Fibroblast of the aortic adventitia (primary cell): ENCODE measurements at regions not wholly inside any gene's neighbourhood (a gene's known extent, or its start where the extent isn't known, plus 50 kb on each side); places are given as distances from the start of the nearest gene placed in this dataset.
"Not testable (repeated sequence)": the region's sequence is repeated elsewhere in the genome, so short reads cannot be mapped to it uniquely, and the experiment has no call there.

Experiments
- DNase-seq: peaks from one replicate; pipeline ENCODE4 v3.0.0-alpha.2; 2010; ENCODE audit warnings: low read depth
- H3K4me3 ChIP-seq: 2 replicates; pipeline ENCODE4 v1.5.1; 2011; ENCODE audit warnings: low read depth, mild to moderate bottlenecking, control low read depth, low read length, moderate library complexity
- TF ChIP-seq, protein P1 (sequence below): IDR thresholded peaks from 2 replicates; pipeline ENCODE4 v1.5.1; 2011; ENCODE audit warnings: mild to moderate bottlenecking, low read length, control low read depth, inconsistent platforms; ENCODE audit not compliant: insufficient read depth

DNA sequence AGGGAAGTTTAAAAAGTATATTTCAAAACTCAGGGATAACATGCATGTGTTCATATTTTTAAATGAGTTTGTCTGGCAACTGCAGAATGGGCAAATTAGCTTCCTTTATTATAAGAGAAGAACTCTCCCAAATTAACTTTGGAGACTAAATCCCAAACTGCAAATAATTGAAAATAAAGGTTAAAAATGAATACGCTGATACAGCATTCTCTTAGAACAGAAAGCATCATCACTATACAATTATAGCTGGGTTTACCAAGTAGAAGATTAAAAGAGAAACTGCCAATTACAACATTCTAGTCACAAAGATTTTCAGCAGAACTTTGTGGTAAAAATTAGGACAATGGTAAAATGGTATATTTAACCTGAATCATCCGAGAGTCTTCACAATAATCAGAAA, 73.3 kb downstream of the OLFM4 start:
- H3K4me3 ChIP-seq: no peak overlapping the region
- DNase-seq: no peak
- TF ChIP-seq, protein P1, sequence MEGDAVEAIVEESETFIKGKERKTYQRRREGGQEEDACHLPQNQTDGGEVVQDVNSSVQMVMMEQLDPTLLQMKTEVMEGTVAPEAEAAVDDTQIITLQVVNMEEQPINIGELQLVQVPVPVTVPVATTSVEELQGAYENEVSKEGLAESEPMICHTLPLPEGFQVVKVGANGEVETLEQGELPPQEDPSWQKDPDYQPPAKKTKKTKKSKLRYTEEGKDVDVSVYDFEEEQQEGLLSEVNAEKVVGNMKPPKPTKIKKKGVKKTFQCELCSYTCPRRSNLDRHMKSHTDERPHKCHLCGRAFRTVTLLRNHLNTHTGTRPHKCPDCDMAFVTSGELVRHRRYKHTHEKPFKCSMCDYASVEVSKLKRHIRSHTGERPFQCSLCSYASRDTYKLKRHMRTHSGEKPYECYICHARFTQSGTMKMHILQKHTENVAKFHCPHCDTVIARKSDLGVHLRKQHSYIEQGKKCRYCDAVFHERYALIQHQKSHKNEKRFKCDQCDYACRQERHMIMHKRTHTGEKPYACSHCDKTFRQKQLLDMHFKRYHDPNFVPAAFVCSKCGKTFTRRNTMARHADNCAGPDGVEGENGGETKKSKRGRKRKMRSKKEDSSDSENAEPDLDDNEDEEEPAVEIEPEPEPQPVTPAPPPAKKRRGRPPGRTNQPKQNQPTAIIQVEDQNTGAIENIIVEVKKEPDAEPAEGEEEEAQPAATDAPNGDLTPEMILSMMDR: no peak

DNA sequence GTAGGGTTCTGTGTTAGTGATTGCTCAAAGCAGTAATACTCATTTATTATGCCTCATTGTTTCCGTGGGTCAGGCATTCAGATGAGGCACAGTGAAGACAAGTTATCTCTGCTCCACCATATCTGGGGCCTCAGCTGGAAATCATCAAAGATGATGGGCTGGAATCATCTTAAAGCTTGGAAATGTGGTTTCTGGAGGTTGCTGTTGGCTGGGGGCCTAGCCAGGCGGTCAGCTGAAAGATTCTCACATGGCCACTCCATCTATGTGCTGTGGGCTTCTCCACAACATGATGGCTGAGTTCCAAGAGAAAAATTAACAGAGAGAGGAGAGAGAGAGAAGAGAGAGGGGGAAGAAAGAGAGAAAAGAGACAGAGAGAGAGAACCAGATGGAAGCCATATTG, 75.5 kb downstream of the OLFM4 start:
- no peak overlapping the region for H3K4me3 ChIP-seq
- TF ChIP-seq, protein P1: no peak
- no peak for DNase-seq

DNA sequence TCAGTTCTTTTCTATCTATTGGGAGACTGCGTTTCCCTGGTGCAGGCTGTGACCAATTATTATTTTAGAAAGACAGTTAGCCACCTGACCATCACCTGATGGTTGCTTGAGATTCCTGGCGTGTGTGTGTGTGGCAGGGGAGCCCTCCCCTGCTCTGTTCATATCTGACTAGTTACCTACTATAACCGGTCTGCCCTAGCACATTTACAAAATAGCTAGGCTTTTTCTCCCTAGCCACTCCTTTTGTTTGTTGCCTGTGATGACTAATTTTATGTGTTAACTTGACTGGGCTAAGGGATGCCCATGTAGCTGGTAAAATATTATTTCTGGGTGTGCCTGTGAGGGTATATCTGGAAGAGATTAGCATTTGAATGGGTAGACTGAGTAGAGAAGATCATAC, 76.9 kb downstream of the OLFM4 start:
- no peak for DNase-seq
- TF ChIP-seq, protein P1: no peak
- no peak overlapping the region for H3K4me3 ChIP-seq

GRCh38 chr13:53105890-53106289, 77.3 kb downstream of the OLFM4 start:
- no peak overlapping the region for H3K4me3 ChIP-seq
- TF ChIP-seq, protein P1: no peak
- no peak for DNase-seq

DNA sequence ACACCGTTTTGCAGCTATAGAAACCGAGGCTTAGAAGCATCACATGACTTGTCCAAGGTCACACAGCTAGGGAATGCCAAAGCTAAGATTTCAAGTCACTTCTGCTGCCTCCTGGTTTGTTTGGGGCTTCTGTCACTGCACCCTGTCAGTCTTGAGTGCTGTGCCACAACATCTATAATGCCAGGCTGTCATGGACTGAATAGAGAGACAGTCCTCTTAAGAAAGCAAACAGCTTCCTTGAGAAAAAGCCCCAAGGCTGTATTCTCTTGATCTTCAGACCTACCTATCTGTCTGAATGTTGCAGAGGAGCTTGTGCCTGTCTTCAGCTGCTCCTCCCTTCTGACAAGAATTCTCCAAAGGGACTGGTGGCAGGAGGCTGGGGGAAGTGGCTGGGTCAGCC, 81.6 kb downstream of the OLFM4 start:
- H3K4me3 ChIP-seq: no peak overlapping the region
- no peak for DNase-seq
- TF ChIP-seq, protein P1: no peak

DNA sequence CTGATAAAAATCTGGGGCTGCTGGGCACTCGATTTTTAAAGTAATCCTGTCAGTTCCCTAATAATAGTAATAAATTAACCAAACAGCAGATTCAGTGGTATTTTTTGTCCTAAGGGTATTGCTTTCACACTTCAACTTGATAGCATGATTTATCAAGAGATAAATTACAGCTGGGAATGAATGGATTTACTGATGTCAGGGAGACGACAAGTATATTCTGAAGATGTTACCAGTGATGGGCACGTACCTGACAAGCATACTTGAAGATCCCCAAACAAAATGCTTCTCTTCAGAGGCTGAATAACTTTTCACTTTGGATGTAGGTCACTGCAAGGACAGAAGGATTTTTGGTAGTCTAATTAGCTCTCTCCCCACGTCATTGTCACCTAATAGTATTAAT, 82.0 kb downstream of the OLFM4 start:
- no peak for DNase-seq
- TF ChIP-seq, protein P1: no peak
- H3K4me3 ChIP-seq: no peak overlapping the region

GRCh38 chr13:53112522-53112921, 83.9 kb downstream of the OLFM4 start:
- DNase-seq: no peak
- no peak overlapping the region for H3K4me3 ChIP-seq
- TF ChIP-seq, protein P1: no peak

- not testable (repeated sequence) for H3K4me3 ChIP-seq, DNase-seq
Observed at GRCh38 chr13:53117048-53117447, 88.4 kb downstream of the OLFM4 start.
